Upper lobe of left lung (tissue), 6 donors: ENCODE measurements at regions not wholly inside any gene's neighbourhood (a gene's known extent, or its start where the extent isn't known, plus 50 kb on each side); places are given as distances from the start of the nearest gene placed in this dataset.
A peak's percentile ranks its signal among the peaks of the same experiment; 100 is the strongest.
"Not testable (repeated sequence)": the region's sequence is repeated elsewhere in the genome, so short reads cannot be mapped to it uniquely, and the experiment has no call there.

Experiments used
- ATAC-seq, 2 donors: fragments of 200-7000 bp; cut with Tn5 transposase; one replicate each; pipeline ENCODE4 v1.9.1; 2022; ENCODE audit warnings: mild to moderate bottlenecking in 2 of 2, moderate library complexity in 2 of 2; ENCODE audit not compliant: low FRiP score in 2 of 2
- DNase-seq, 2 donors: peaks; one replicate each; pipeline ENCODE4 v3.0.0-alpha.2; 2019 to 2020
- H3K27ac ChIP-seq, 4 donors: fragments of 200-600 bp; sonication (generic); one replicate each; pipeline ENCODE4 v1.5.1; 2016 to 2019
- H3K27me3 ChIP-seq, 4 donors: fragments of 200-600 bp; sonication (generic); one replicate each; pipeline ENCODE4 v1.5.1; 2017 to 2019
- H3K36me3 ChIP-seq, 4 donors: fragments of 200-600 bp; sonication (generic); one replicate each; pipeline ENCODE4 v1.5.1; 2016 to 2019
- H3K4me1 ChIP-seq, 4 donors: fragments of 200-600 bp; sonication (generic); one replicate each; pipeline ENCODE4 v1.5.1; 2018 to 2019
- H3K4me3 ChIP-seq, 4 donors: fragments of 200-600 bp; sonication (generic); one replicate each; pipeline ENCODE4 v1.5.1; 2017 to 2019; ENCODE audit warnings: mild to moderate bottlenecking in 2 of 4, moderate library complexity in 1 of 4
- H3K9me3 ChIP-seq, 4 donors: fragments of 200-600 bp; sonication (generic); one replicate each; pipeline ENCODE4 v1.5.1; 2018 to 2019
- CTCF ChIP-seq, 6 experiments: fragments of 450-650 bp in 4 of 6; fragments of 200-600 bp in 2 of 6; sonication (generic) in 2 of 6; IDR thresholded peaks; one replicate each; pipeline ENCODE4 v1.5.1; 2016 to 2019; ENCODE audit warnings: antibody characterized with exemption in 6 of 6
- EP300 ChIP-seq, 4 donors: sonication (generic); formaldehyde crosslinking; IDR thresholded peaks; one replicate each; pipeline ENCODE4 v1.5.1; 2017; ENCODE audit warnings: antibody characterized with exemption in 4 of 4, control low read depth in 2 of 4
- POLR2A ChIP-seq, 4 donors: fragments of 450-650 bp; IDR thresholded peaks; one replicate each; pipeline ENCODE4 v1.5.1; 2016 to 2017; ENCODE audit warnings: antibody characterized with exemption in 4 of 4, mild to moderate bottlenecking in 2 of 4
- POLR2AphosphoS5 ChIP-seq, 2 donors: sonication (generic); formaldehyde crosslinking; IDR thresholded peaks; one replicate each; pipeline ENCODE4 v1.5.1; 2017; ENCODE audit warnings: antibody characterized with exemption in 2 of 2
- WGBS, 2 donors: methylation state at CpG; one replicate each; pipeline ENCODE4 v1.1.5; 2017 to 2018; 5-methylcytosine and 5-hydroxymethylcytosine counted together
- donor health status: DM: no; HTN: no; CAD: no; lungs with moderate emphysema.
- donor health status: DM: no; HTN: yes; CAD: no; lungs with severe emphysema.

- 90% methylated on average over 5 of the region's 5 CpGs; no CpG with 5 or more reads in 1 of the 2 donors for WGBS, 2 donors
- TF ChIP-seq EP300 (IDR thresholded peaks at IDR 0.05) (no peak), POLR2AphosphoS5 (IDR thresholded peaks at IDR 0.05) (no peak)
- DNase-seq, result no peak
- Histone ChIP-seq H3K27me3 (no peaks in the 10 kb centered on the region), H3K4me1 (no peaks in the 10 kb centered on the region), H3K27ac (no peak overlapping the region), H3K9me3 (peaks cover 0 to 4% (median 0%) of the 10 kb centered on the region in 4 donors), H3K4me3 (no peak overlapping the region), H3K36me3 (no peaks in the 10 kb centered on the region)
- ATAC-seq, result no peak
Measured at GRCh38 chr14:53226553-53226952, 73.4 kb upstream of the DDHD1 start.

GRCh38 chr14:53220914-53221313 is 67.8 kb upstream of the DDHD1 start:
- Histone ChIP-seq H3K27me3 (no peaks in the 10 kb centered on the region), H3K36me3 (no peaks in the 10 kb centered on the region), H3K9me3 (peaks cover 0 to 4% (median 0%) of the 10 kb centered on the region in 4 donors), H3K4me3 (no peak overlapping the region), H3K4me1 (peaks cover 5 to 9% (median 7%) of the 10 kb centered on the region in 4 donors), H3K27ac (no peak overlapping the region)
- TF ChIP-seq CTCF (IDR thresholded peaks at IDR 0.05) (no peak), EP300 (IDR thresholded peaks at IDR 0.05) (no peak), POLR2A (IDR thresholded peaks at IDR 0.05) (no peak), POLR2AphosphoS5 (IDR thresholded peaks at IDR 0.05) (no peak)
- DNase-seq, result no peak
- no peak for ATAC-seq
- 80 to 92% methylated on average over 3 of the region's 3 CpGs for WGBS, 2 donors

GRCh38 chr14:53218161-53218560 is 65.0 kb upstream of the DDHD1 start:
- H3K9me3 ChIP-seq, result no peaks in the 10 kb centered on the region
- no peaks in the 10 kb centered on the region for H3K36me3 ChIP-seq
- H3K27ac ChIP-seq, result peak overlapping the region in 1 of 4 donors; percentile 81
- 76 to 78% methylated on average over 2 of the region's 2 CpGs for WGBS, 2 donors
- H3K4me1 ChIP-seq, result peaks cover 5 to 9% (median 7%) of the 10 kb centered on the region in 4 donors
- H3K4me3 ChIP-seq, result peak overlapping the region in 3 of 4 donors; percentile 59 to 68 (median 66)
- ATAC-seq, result no peak
- no peaks in the 10 kb centered on the region for H3K27me3 ChIP-seq
- TF ChIP-seq EP300 (IDR thresholded peaks at IDR 0.05) (no peak), CTCF (IDR thresholded peaks at IDR 0.05) (no peak), POLR2A (IDR thresholded peaks at IDR 0.05) (no peak), POLR2AphosphoS5 (IDR thresholded peaks at IDR 0.05) (no peak)
- DNase-seq, result no peak

- WGBS, 2 donors, result 0% methylated on average over 11 of the region's 39 CpGs; no CpG with 5 or more reads in 1 of the 2 donors
- peak; percentile 89 to 95 for DNase-seq
- H3K27ac ChIP-seq, result peak overlapping the region; percentile 43 to 81 (median 50)
- no peak for TF ChIP-seq EP300 (IDR thresholded peaks at IDR 0.05)
- TF ChIP-seq CTCF (IDR thresholded peaks at IDR 0.05), result peak; percentile 67 to 96 (median 92)
- TF ChIP-seq POLR2A (IDR thresholded peaks at IDR 0.05), result peak in 3 of 4 donors; percentile 23 to 62 (median 34)
- no peaks in the 10 kb centered on the region for H3K36me3 ChIP-seq
- H3K9me3 ChIP-seq, result no peaks in the 10 kb centered on the region
- no peaks in the 10 kb centered on the region for H3K27me3 ChIP-seq
- ATAC-seq, result peak; percentile 96 to 99
- H3K4me3 ChIP-seq, result peak overlapping the region; percentile 47 to 68 (median 62)
- peaks cover 5 to 9% (median 7%) of the 10 kb centered on the region in 4 donors for H3K4me1 ChIP-seq
Measured at GRCh38 chr14:53217316-53217994, 64.3 kb upstream of the DDHD1 start.

- H3K4me1 ChIP-seq, H3K9me3 ChIP-seq, H3K36me3 ChIP-seq, ATAC-seq, H3K27me3 ChIP-seq, DNase-seq: not testable (repeated sequence)
- WGBS, 2 donors, result 96 to 100% methylated on average over 1 of the region's 1 CpG
- Histone ChIP-seq H3K4me3 (peak overlapping the region in 3 of 4 donors; percentile 59 to 68 (median 66)), H3K27ac (peak overlapping the region in 2 of 4 donors; percentile 43 to 53)
Measured at GRCh38 chr14:53216955-53217315, 63.8 kb upstream of the DDHD1 start.

GRCh38 chr14:53216478-53216877 is 63.4 kb upstream of the DDHD1 start:
- H3K4me3 ChIP-seq, ATAC-seq, DNase-seq, H3K27ac ChIP-seq, H3K27me3 ChIP-seq, H3K36me3 ChIP-seq, H3K4me1 ChIP-seq, H3K9me3 ChIP-seq: not testable (repeated sequence)
- 97 to 98% methylated on average over 11 of the region's 11 CpGs for WGBS, 2 donors
